SK-N-SH (cell line): ENCODE measurements at regions not wholly inside any gene's neighbourhood (a gene's known extent, or its start where the extent isn't known, plus 50 kb on each side); places are given as distances from the start of the nearest gene placed in this dataset.

Experiments used
- EP300 ChIP-seq, 2 experiments: IDR thresholded peaks; 2 replicates each; pipeline versions ENCODE4 v1.4.0 to v1.6.1; 2012; ENCODE audit warnings: borderline replicate concordance in 1 of 2, low read depth in 1 of 2, low read length in 1 of 2
- EZH2phosphoT487 ChIP-seq: fragments of 200-600 bp; sonication (generic); IDR thresholded peaks from 2 replicates; pipeline ENCODE4 v1.6.1; 2017; ENCODE audit warnings: low read depth, mixed run types, mild to moderate bottlenecking, antibody characterized with exemption, moderate library complexity, borderline replicate concordance
- RFX5 ChIP-seq: IDR thresholded peaks from 2 replicates; pipeline ENCODE4 v1.6.1; 2012; ENCODE audit warnings: mild to moderate bottlenecking, improper control_type of control experiment, low read length
- SMC3 ChIP-seq: IDR thresholded peaks from 2 replicates; pipeline ENCODE4 v1.6.1; 2012; ENCODE audit warnings: low read depth, low read length, improper control_type of control experiment
- TF ChIP-seq, protein P1 (sequence below): fragments of 200-600 bp; sonication (generic); IDR thresholded peaks from 2 replicates; pipeline ENCODE4 v1.6.1; 2017; ENCODE audit warnings: antibody characterized with exemption, mild to moderate bottlenecking, moderate library complexity
- TF ChIP-seq, protein P2 (sequence below): IDR thresholded peaks from 2 replicates; pipeline ENCODE4 v1.6.1; 2012; ENCODE audit warnings: mild to moderate bottlenecking, low read depth, low read length, moderate library complexity

DNA sequence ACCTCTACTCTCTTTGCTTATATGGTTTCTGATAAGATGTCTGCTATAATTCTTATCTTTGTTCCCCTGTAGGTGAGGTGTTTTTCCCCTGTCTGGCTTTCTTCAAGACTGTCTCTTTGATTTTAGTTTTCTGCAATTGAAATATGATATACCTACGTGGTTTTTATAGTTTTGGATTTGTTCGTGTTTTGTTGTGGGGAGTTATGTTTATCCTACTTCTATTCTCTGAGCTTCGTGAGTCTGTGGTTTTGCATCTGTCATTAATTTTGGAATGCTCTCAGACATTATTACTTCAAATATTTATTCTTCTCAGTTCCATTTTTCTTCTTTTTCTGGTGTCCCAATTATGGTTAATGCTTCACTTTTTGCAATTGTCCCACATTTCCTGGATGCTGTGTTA is 521.3 kb downstream of the KCTD16 start:
- TF ChIP-seq, protein P1, sequence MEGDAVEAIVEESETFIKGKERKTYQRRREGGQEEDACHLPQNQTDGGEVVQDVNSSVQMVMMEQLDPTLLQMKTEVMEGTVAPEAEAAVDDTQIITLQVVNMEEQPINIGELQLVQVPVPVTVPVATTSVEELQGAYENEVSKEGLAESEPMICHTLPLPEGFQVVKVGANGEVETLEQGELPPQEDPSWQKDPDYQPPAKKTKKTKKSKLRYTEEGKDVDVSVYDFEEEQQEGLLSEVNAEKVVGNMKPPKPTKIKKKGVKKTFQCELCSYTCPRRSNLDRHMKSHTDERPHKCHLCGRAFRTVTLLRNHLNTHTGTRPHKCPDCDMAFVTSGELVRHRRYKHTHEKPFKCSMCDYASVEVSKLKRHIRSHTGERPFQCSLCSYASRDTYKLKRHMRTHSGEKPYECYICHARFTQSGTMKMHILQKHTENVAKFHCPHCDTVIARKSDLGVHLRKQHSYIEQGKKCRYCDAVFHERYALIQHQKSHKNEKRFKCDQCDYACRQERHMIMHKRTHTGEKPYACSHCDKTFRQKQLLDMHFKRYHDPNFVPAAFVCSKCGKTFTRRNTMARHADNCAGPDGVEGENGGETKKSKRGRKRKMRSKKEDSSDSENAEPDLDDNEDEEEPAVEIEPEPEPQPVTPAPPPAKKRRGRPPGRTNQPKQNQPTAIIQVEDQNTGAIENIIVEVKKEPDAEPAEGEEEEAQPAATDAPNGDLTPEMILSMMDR: no peak
- TF ChIP-seq, protein P2, sequence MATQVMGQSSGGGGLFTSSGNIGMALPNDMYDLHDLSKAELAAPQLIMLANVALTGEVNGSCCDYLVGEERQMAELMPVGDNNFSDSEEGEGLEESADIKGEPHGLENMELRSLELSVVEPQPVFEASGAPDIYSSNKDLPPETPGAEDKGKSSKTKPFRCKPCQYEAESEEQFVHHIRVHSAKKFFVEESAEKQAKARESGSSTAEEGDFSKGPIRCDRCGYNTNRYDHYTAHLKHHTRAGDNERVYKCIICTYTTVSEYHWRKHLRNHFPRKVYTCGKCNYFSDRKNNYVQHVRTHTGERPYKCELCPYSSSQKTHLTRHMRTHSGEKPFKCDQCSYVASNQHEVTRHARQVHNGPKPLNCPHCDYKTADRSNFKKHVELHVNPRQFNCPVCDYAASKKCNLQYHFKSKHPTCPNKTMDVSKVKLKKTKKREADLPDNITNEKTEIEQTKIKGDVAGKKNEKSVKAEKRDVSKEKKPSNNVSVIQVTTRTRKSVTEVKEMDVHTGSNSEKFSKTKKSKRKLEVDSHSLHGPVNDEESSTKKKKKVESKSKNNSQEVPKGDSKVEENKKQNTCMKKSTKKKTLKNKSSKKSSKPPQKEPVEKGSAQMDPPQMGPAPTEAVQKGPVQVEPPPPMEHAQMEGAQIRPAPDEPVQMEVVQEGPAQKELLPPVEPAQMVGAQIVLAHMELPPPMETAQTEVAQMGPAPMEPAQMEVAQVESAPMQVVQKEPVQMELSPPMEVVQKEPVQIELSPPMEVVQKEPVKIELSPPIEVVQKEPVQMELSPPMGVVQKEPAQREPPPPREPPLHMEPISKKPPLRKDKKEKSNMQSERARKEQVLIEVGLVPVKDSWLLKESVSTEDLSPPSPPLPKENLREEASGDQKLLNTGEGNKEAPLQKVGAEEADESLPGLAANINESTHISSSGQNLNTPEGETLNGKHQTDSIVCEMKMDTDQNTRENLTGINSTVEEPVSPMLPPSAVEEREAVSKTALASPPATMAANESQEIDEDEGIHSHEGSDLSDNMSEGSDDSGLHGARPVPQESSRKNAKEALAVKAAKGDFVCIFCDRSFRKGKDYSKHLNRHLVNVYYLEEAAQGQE: no peak
- TF ChIP-seq RFX5 (no peak), EZH2phosphoT487 (no peak), EP300 (IDR thresholded peaks at IDR 0.05; ENCODE audit: borderline replicate concordance in 1 of 2, low read depth in 1 of 2, low read length in 1 of 2) (no peak), SMC3 (no peak)
